ENCODE measurements at regions not wholly inside any gene's neighbourhood (a gene's known extent, or its start where the extent isn't known, plus 50 kb on each side); places are given as distances from the start of the nearest gene placed in this dataset.

- no peak for TF ChIP-seq CTCF (IDR thresholded peaks at IDR 0.05)
- no peak for TF ChIP-seq POLR2A (IDR thresholded peaks at IDR 0.05)
These were observed 343.5 kb upstream of the B3GAT1 start for GRCh38 chr11:134755535-134755934.

Measured in heart left ventricle (tissue), 13 donors.